NCI-H2029 (cell line): ENCODE measurements at regions not wholly inside any gene's neighbourhood (a gene's known extent, or its start where the extent isn't known, plus 50 kb on each side); places are given as distances from the start of the nearest gene placed in this dataset.
A peak's percentile ranks its signal among the peaks of the same experiment; 100 is the strongest.
"Not testable (repeated sequence)": the region's sequence is repeated elsewhere in the genome, so short reads cannot be mapped to it uniquely, and the experiment has no call there.

Source experiments
- DNase-seq: peaks from one replicate; lab custom pipeline; 2025; lab: John Stamatoyannopoulos, UW

DNA sequence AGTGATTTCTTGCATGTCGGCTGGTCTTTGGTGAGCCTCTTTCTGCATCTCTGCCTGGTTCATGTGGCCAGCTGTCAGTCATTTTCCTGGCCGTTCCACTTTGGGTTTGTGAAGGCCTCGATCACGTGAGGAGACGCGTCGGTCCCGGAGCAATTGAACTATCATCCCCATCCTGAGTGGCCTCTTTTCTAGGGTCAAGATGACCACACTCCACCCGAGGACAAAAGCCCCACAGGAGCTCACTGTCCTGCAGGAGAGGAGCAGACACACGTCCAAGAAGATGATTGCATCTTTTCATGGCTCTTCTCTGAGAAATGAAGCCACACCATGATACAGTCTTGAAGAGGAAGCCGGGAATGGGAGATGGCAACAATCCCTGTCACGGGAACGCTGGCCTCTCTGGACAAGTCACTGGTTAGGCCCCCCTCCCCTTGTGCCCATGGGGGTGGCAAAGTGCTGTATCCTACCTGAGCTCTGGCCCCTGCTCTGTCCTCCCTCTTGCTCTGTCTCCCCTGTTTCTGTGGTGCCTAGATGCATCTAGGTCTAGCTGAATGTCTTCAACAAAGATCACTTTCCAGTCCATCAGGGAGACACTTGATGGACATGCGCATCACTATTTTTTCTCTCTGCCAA is 291.4 kb upstream of the ZNF337 start:
- DNase-seq, result not testable (repeated sequence)

DNA sequence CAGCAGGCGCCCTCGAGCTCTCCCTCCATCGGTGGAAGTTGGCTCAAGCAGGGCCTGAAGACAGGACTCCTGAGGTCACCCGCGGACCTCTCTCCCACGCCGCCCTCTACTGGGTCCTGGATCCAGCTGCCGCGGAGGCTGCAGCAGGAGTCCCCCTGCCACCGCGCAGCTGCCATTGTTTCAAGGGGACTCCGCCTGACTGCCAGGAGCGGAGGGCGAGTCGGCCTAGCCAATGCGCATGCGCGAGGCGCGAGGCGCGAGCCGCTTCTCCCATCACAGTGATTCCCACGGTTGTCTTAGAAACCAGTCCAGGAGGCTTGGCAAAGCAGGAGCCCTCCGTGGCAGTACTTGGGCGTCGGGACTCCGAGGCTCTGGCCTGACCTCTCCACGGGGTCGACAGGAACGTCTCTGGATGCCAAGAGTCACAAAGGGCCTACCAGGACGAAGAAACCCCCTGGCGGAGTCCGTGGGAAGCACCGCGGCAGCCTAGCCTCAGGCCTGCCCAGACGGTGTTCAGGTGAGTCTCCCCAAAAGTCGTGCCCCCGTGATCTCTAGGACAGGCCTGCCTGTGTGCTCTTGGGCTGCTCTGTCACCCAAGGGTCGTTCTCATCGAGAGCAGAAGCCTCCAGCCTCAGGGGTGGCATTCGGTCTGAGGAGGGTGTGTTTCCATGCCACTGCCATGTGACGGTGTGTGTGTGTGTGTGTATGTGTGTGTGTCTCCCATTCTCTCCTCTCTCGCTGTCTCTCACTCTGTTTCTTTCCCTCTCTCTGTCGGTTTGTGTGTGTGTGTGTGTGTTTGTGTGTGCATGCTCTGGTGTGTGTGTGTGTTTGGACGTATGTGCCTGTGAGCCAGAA is 290.6 kb upstream of the ZNF337 start:
- no peak for DNase-seq

DNA sequence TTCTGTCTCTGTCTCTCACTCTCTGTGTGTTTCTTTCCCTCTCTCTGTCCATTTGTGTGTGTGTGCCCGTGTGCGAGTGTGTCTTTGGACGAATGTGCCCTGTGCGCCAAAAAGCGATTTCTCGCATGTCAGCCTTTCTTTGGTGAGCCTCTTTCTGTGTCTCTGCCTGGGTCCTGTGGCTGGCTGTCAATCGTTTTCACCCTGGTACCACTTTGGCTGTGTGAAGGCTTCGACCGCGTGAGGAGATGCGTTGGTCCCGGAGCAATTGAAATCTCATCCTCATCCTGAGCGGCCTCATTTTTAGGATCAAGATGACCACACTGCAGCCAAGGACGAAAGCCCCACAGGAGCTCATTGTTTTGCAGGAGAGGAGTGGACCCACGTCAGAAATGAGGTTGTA is 288.9 kb upstream of the ZNF337 start:
- DNase-seq, result no peak

DNA sequence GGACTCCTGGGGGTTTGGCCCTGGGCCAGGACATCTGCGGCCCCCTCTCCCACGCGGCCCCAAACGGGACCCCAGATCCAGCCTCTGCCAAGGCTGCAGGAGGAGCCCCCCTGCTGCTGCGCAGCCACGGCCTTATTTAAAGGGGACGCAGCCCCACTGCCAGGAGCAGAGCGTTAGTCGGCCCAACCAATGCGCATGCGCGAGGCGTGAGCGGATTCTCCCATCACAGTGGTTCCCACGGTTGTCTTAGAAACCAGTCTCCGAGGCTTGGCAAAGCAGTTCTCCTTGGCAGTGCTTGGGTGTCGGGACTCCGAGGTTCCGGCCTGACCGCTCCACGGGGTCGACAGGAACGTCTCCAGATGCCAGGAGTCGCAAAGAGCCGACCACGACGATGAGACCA is 288.3 kb upstream of the ZNF337 start:
- peak; percentile 28 for DNase-seq

- DNase-seq, result not testable (repeated sequence)
Measured at GRCh38 chr20:25982701-25983100, 286.0 kb upstream of the ZNF337 start.

GRCh38 chr20:25978450-25979190 is 282.0 kb upstream of the ZNF337 start:
- DNase-seq, result not testable (repeated sequence)

GRCh38 chr20:25975816-25976215 is 279.2 kb upstream of the ZNF337 start:
- DNase-seq, result not testable (repeated sequence)

GRCh38 chr20:25965203-25965602 is 268.6 kb upstream of the ZNF337 start:
- DNase-seq, result not testable (repeated sequence)

- DNase-seq, result not testable (repeated sequence)
Measured at GRCh38 chr20:25953876-25954275, 257.2 kb upstream of the ZNF337 start.

- DNase-seq, result not testable (repeated sequence)
Measured at GRCh38 chr20:25935230-25935629, 238.6 kb upstream of the ZNF337 start.

- DNase-seq, result not testable (repeated sequence)
Measured at GRCh38 chr20:25932806-25933205, 236.2 kb upstream of the ZNF337 start.

DNA sequence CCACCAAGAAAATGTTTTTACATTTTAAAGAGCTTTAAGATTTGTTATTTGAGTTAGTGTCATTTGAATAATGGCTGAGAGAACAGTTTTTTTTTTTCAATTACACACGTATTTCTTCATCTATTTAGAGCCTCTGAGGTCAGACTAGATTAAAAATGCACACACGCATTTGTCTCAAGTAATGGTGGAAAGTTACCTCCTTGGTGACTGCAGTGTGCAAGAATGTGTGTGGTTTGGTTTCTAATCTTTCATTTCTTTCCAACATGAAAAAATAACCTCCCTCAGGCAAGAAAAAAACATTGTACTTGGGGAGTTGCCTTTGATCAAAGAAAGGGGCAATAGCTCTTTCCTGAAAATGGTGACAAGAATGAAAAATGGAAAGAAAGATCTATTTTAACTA is 235.5 kb upstream of the ZNF337 start:
- DNase-seq, result not testable (repeated sequence)

GRCh38 chr20:25902321-25902720 is 205.7 kb upstream of the ZNF337 start:
- DNase-seq, result not testable (repeated sequence)

DNA sequence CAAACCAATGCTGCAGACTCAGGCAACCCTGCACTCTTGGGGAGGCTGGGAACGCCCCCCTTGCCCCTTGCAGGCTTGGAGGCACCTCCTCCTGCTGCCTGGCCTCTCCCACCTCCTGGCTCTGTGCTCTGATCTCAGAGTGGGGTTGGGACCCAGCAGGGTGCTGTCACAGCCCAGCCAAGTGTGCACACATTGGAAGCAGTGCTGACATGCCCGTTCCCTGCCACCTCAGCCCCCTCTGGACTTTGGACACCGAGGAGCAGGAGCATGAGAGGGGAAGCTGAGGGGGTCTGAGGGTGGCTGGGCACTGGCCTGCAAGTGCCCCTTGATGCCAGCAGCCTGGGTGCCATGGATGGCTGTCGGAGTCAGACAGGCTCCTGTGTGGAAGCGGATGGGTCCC is 202.0 kb upstream of the ZNF337 start:
- not testable (repeated sequence) for DNase-seq

DNA sequence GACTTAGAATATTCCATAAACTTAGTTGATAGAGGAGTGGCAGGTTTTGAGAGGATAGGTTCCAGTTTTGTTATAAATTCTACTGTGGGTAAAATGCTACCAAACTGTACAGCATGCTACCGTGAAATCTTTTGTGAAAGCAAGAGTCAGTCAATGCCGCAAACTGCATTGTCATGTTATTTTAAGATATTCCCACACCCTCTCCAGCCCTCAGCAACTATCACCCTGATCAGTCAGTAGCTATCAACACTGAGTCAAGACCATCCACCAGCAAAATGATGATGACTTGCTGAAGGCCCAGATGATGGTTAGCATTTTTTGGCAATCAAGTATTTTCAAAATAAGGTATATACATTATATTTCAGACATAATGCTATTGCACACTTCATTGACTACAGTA is 182.4 kb upstream of the ZNF337 start:
- DNase-seq, result not testable (repeated sequence)

DNA sequence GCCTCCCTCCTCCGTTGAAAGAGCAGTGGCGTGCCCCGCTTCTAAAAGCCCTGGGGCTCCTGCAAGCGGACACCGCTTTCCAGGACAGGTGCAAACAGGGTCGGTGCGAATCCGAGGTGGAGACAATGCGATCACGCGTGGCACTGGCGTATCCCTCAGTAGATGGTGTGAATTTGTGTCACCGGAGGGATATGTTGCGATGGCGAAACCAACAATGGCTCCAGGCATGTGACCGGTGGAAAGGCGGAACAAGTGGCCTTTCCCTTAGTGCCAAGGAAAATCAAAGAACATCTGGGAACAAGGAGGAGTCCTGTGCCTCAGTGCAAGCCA is 172.0 kb upstream of the ZNF337 start:
- not testable (repeated sequence) for DNase-seq

GRCh38 chr20:25867776-25868649 is 171.4 kb upstream of the ZNF337 start:
- peak; percentile 4 for DNase-seq

DNA sequence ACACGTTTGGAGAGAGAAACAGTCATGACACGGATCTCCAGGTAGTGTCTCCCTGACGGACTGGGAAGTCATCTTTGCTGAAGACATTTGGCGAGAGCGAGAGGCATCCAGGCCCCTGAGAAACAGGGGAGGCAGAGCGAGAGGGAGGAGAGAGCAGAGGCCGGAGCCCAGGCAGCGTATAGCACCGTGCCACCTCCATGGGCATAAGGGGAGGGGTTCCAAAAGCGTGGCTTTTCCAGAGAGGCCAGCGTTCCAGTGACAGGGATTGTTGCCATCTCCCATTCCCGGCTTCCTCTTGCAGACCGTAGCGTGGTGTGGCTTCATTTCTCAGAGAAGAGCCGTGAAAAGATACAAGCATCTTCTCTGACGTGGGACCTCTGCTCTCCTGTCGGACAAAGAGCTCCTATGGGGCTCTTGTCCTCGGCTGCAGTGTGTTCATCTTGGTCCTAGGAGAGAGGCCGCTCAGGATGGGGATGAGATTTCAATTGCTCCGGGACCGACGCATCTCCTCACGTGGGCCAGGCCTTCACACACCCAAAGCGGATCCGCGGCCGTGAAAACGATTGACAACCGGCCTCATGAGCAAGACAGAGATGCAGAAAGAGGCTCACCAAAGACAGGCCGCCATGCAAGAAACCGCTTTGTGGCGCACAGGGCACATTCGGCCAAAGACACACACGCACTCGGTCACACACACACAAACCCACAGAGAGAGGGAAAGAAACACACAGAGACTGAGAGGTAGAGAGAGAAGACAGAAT is 170.5 kb upstream of the ZNF337 start:
- DNase-seq, result not testable (repeated sequence)

- peak; percentile 32 for DNase-seq
Measured at GRCh38 chr20:25865715-25866656, 169.3 kb upstream of the ZNF337 start.
